HG02840 (cell line): ENCODE measurements at regions not wholly inside any gene's neighbourhood (a gene's known extent, or its start where the extent isn't known, plus 50 kb on each side); places are given as distances from the start of the nearest gene placed in this dataset.

Source experiments
- ATAC-seq: cut with Tn5 transposase; IDR thresholded peaks from one replicate; pipeline ENCODE4 v1.9.1; 2021; ENCODE audit warnings: mild to moderate bottlenecking, moderate library complexity, moderate number of reproducible peaks; ENCODE audit not compliant: unreplicated experiment, low FRiP score

DNA sequence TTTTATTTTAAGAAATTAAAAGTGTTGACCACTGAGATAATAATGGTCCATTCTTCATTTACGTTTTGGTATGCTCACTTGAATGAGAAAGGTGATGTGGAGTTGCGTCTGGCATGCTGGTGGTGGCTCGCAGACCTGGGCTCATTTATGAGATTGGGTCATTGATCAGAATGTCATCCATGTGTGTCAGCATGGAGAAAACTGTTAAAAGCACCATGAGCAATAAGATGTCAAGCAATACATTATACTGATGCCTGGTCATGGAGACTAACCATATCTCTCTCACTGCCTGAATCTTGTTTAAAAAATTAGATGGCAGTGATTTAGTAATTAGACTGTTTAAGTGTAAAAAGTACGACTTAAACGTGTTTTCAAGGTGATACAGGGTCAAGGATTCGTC, 503.4 kb upstream of the SEMA6D start:
- ATAC-seq, result no peak

GRCh38 chr15:47218295-47218694, 499.0 kb upstream of the SEMA6D start:
- ATAC-seq, result no peak

- no peak for ATAC-seq
Observed at GRCh38 chr15:47244361-47244760, 472.9 kb upstream of the SEMA6D start.

DNA sequence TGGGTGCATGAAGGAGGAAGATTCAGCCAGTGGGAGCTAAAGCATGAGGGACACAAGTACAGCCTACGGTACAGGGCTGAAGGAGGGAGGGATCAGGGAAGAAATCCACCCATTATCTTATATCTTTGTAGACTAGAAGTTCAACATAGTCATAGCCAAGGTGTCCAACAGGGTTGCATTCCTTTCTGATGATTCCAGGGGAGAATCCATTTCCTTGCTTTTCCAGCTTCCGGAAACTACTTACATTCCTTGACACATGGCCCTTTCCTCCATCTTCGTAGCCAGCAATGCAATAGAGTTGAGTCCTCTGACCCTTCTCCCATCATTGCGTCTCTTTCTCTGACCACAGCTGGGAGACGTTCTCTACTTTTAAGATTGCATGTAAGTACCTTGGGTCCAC, 471.0 kb upstream of the SEMA6D start:
- ATAC-seq, result no peak

DNA sequence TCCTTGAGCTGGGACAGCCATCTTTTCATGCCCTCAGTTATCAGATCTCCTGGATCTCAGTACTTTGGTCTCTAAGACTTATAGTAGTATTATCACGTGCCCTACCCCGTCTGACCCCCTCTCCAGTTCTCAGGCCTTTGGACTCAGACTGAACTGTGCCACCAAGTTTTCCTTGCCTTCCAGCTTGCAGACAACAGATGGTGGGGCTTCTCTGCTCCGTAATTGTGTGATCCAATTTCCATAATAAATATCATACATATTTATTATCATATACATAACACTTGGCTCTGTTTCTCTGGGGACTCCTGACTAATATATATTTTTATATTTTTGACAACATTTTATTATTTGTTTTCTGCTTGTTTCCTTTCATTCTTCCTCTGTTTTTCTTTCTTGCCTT, 458.8 kb upstream of the SEMA6D start:
- no peak for ATAC-seq

DNA sequence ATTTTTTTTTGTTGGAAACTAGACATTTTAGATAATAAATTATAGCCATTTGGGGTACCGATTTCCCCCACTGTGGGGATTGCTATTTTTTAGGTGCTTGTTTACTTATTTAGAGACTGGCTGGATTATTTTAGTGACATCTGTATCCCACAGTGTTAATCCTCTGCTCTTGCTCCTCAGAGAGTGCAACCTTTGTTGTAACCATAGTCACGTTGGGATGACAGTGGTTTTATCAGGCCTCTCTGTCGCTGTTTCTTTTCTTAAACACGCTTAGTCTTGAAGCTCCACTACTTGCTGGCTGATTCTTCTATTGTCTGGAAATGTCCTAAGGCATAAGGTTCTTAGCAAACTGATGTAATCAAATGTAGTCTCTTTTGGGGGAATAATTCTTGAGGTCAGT, 451.6 kb upstream of the SEMA6D start:
- ATAC-seq, result no peak

DNA sequence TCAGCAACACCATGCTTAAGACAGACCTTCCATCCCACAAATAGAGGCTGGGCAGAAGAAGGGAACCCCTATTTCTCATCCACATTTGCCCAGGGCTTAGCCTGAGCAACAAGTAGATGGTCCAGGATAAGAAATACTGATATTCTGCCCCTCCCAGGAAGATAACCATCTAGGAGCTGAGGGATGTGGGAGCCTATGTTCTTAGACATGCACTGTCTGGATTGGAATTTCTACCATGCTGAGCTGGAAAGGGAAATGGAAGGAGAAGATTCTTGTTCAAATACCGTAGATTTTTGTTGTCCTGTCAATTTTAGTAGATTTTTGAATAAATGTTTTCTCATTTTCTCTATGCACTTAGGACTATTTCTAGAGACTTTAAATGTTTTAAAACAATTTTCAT, 450.7 kb upstream of the SEMA6D start:
- ATAC-seq, result no peak

- ATAC-seq, result no peak
Observed at GRCh38 chr15:47273864-47274263, 443.4 kb upstream of the SEMA6D start.

DNA sequence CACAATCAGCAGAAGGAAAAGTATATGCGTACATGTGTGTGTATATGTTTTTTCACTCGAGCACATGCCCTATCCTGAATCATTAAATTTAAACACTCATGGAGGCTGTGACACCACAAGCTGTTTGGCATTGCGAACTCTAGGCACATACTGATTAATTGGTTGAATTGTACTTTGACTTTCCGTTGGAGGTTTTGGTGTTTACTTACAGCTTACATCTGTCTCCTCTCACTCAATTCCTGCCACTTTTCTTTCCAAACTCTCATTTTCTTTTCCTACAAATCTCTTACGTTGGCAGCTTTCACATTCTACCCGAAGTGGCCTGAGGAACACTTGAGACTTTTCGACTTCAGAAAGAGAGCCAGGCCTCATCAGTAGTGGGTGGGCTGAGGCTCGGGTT, 434.1 kb upstream of the SEMA6D start:
- no peak for ATAC-seq

DNA sequence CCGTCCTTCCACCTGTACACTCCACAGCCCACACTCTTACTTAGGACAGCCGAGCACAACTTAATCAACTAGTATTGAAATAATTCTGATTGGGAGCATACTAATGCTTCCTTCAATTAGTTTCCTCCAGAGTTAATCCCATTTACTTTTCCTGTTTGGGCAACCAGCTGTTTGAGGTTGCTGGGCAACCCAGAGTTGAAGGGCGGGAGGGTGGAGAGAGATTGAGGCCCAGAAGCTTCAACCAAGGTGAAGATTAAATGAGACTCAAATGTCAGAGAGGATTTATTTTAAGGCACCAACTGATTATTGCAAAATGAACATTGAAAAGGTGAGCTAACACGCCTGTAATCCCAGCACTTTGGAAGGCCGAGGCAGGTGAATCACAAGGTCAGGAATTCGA, 428.5 kb upstream of the SEMA6D start:
- no peak for ATAC-seq

DNA sequence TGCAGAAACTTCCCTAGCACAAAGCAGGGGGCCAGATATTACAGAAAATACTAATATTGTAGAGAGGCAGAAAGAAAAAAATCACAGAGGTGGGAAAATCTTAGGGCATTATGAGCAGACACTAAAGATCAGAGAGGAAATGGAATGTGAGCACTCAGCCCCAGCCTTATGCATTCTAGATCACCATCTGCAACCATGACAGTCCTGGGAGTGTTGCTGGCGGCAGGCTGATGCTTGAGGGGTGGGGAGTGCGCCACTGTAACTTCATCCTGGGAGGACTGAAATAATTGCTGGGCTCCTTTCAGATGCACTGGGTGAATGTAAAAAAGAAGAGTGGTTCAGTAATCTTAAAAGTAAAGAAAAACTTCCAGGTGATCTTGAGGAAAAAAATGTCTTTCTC, 427.6 kb upstream of the SEMA6D start:
- ATAC-seq, result no peak

GRCh38 chr15:47291767-47292166, 425.5 kb upstream of the SEMA6D start:
- ATAC-seq, result no peak

DNA sequence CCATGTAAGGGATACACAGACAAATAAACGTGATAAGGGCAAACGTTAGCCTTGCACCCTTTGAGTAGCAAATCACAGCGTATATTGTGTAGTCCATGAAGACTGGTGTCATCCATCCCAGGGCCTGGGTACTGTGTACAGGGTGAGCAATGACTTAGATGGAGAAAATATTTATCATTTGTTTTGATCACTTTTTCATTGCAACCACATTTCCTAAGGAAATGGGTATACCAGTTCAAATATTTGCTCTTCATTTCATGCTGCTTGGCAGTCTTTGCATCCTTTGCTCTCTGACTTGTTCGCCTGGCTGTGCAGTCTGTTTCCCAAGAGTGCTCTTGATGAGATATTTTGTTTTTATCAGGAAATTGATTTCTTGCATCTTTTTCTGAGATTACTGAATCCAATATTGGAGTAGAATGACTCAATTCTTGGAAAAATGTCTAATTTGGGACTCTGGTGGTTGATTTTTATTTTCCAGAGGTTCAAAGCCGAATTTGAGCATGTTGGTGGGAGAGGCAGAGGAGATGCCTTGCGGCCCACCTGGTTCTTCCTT, 424.6 kb upstream of the SEMA6D start:
- no peak for ATAC-seq

DNA sequence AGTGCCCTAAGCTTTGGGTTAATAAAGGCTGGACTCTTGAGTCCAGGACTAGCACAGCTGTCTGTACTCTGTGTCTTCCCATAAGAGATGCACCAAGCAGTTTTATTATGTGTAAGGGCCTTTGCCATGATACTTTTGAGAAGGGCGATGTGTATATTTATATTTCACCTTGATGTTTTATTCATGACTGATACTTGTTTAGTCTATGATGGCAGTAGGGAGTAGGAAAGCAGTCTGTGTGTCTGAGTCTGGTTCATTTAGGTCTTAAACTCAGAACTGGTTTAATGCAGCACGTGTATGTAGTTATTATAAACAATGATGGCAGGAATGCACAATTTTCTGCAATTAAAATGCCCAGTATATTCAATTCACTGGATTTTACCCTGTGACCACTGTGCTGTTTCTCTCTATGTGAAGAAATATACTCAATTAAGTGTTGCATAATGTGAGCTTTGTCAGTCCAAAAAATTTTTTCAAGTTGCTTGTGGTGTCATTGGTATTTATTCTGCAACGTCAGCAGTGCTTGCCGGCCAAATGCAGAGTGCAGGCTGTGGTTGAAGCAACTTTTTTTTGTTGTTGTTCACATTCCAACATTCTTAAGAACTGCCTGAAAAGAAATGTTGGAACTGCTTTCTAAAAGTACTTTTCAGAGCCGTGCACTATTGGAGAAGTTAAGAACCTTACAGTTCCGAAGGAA, 423.7 kb upstream of the SEMA6D start:
- no peak for ATAC-seq

DNA sequence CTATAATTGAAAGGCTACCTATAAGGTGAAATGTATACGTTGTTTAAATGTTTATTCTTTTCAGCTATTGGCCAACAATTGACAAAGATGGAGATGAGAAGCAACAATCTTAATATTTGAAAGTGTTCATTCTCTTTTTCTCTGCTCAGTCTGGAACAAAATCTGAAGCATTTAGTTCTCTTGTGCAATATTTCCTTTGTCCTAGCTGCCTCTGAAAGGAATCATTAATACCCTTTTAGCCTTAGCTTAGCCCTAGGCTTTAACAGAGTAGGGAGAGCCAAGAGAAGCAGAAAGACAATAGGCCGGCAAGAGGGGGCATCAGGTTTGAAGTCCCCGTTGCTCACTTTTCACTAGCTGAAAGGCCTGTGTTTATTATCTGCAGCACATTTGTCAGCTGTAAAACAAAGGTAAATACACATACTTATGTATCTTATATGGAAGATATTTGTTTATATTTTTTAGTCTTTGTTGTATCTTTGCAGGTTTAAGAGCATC, 422.5 kb upstream of the SEMA6D start:
- ATAC-seq, result no peak

DNA sequence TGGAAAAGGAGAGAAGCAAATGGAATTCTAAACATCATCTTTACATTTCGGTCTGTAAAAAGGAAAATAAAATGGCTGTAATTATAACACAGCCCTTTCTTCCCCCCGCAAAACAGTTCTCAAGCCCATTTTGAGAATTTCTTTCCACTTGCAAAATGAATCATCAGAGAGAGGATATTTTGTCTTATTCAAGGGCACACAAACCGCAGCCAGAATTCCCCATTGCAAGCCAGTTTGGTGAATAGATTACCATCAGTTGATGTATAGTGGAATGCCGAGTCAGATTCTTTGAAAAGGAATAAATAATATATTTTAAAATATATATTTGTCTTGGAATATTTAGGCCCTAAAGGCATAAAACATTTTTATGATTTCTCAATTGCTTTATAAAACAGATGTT, 420.4 kb upstream of the SEMA6D start:
- no peak for ATAC-seq

DNA sequence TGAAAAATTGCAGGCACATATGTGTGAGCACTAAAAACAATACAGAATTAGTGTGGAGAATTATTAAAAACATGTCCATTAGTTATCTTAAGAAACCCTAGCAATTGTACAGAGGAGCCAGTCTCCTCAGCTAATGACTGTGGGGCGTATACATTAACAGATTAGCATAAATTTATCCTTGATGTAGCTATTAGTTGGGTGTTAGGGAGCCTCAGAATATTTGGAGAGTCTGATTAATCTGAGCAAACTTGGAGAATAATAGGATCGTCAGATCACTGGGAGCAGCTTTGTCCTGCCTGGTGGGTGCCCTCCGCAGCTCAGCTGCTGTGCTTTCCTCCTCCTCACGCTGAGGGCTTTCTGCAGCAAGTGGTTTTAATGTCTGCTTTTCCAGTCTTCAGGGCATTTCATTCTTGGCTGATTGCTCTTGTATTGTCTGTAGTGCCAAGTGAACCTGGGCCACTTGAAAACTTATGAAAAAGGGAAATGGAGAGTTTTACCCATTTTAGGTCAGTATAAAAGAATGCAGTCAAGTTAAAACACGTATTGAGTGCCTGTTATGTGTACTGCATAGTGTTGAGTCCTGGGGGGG, 417.4 kb upstream of the SEMA6D start:
- no peak for ATAC-seq

DNA sequence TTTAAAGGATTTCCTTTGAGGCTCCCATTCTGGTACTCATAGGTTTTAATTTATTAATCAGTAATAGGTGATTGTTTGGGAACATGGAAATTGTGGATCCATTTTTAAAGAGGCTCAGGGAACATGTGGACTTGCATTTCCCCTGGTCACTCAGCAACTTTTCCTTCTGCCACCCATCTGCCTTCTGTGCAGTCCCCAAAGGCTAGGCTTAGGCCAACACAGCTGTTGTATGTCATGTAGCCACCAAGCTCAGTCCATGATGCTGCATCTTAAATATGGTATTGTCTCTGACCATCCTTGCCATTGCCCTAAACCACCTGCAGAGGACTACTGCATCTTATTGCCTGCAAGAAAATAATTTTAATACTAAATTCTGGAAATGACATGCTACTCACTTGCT, 416.7 kb upstream of the SEMA6D start:
- ATAC-seq, result no peak

GRCh38 chr15:47301481-47301880, 415.8 kb upstream of the SEMA6D start:
- no peak for ATAC-seq

- no peak for ATAC-seq
Observed at GRCh38 chr15:47304656-47305055, 412.6 kb upstream of the SEMA6D start.

GRCh38 chr15:47312161-47312560, 405.1 kb upstream of the SEMA6D start:
- ATAC-seq, result no peak
